ENCODE measurements at regions not wholly inside any gene's neighbourhood (a gene's known extent, or its start where the extent isn't known, plus 50 kb on each side); places are given as distances from the start of the nearest gene placed in this dataset.

DNA sequence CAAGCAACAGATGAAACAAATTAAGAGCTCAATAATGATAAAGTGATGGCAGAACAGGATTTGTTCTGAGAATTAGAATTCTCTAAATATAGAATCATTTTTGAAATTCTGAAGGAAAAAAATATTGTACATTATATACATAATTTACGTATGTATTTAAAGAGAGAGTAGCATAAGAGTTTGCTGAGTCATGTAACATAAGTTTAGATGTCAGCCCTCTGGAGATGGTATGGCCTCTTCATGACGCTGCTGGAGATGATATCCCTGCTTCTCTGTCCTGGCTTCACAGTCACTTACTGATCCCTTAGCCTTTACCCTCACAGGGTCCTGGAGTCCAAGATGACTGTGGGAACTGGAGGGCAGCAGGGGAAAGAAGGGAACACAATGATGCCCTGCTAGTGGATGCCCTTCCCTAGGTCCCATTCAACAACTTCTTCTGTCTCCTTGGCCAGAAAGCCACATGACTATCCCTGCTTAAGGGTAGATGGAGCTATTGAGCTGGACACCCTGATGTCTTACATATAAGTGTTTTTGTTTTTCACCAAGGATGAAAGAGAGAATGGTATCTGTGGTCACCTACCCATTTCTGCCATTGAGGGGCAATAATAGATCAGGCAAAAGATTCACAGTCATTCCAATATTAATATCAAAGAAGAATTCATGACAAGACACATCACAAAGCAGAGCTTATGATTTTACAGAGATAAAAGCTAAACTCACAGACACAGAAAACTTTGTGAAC, 753.1 kb downstream of the TBC1D22A start:
- Histone ChIP-seq H3K4me1 (ENCODE audit: control insufficient read depth, insufficient read depth, low read length) (no peaks in the 10 kb centered on the region), H3K4me3 (ENCODE audit: low read depth in 2 of 2, low read length in 2 of 2) (no peak overlapping the region), H3K27ac (ENCODE audit: low read length) (no peak overlapping the region), H3K9me3 (ENCODE audit: control insufficient read depth, insufficient read depth, low read depth, low read length) (no peaks in the 10 kb centered on the region), H3K27me3 (ENCODE audit: control insufficient read depth, insufficient read depth, low read length) (no peaks in the 10 kb centered on the region), H3K36me3 (ENCODE audit: control insufficient read depth, insufficient read depth, low read length) (no peaks in the 10 kb centered on the region)
- intact Hi-C loops (cut with micrococcal nuclease; ENCODE audit: unreplicated experiment): no loop called here
- no peak for ATAC-seq
- no TSS peak for BruUV-seq (replicated peaks)
- no peak for DNase-seq (ENCODE audit: low read depth, low spot score)
- in situ Hi-C loops (cut with HindIII; ENCODE audit: low pct_unique_long_range_greater_than_20kb, low sequenced_read_pairs): no loop called here
- TF ChIP-seq, protein P1, sequence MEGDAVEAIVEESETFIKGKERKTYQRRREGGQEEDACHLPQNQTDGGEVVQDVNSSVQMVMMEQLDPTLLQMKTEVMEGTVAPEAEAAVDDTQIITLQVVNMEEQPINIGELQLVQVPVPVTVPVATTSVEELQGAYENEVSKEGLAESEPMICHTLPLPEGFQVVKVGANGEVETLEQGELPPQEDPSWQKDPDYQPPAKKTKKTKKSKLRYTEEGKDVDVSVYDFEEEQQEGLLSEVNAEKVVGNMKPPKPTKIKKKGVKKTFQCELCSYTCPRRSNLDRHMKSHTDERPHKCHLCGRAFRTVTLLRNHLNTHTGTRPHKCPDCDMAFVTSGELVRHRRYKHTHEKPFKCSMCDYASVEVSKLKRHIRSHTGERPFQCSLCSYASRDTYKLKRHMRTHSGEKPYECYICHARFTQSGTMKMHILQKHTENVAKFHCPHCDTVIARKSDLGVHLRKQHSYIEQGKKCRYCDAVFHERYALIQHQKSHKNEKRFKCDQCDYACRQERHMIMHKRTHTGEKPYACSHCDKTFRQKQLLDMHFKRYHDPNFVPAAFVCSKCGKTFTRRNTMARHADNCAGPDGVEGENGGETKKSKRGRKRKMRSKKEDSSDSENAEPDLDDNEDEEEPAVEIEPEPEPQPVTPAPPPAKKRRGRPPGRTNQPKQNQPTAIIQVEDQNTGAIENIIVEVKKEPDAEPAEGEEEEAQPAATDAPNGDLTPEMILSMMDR (IDR thresholded peaks at IDR 0.05): peak; percentile 18; the same call in 1 of the 2 replicates
- no peak for TF ChIP-seq TCF7L2 (IDR thresholded peaks at IDR 0.05; ENCODE audit: low read depth, low read length)
- CTCF ChIA-PET: no interaction called here
- POLR2A ChIA-PET: no interaction called here

DNA sequence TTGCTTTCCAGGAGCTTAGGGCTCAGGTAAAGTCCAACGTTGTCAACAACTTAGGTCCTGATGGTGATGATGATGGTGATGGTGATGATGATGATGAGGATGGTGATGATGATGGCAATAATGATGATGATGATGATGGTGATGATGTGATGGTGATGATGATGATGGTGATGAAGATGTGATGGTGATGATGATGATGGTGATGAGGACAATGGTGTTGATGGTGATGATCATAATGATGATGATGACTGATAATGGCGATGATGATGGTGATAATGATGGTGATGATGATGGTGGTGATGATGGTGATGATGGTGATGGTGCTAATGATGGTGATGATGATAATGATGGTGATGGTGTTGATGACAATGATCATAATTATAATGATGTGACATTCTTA, 750.2 kb downstream of the TBC1D22A start:
- H3K9me3 ChIP-seq (ENCODE audit: control insufficient read depth, insufficient read depth, low read depth, low read length): no peaks in the 10 kb centered on the region
- ATAC-seq: no peak
- ChIA-PET POLR2A (interaction anchor here (0.6 kb wide), 1 partner anchor 50 kb away, joined by 6 read pairs; no protein-coding TSS in a partner anchor), CTCF (no interaction called here)
- intact Hi-C loops (cut with micrococcal nuclease; ENCODE audit: unreplicated experiment): no loop called here
- no peaks in the 10 kb centered on the region for H3K36me3 ChIP-seq (ENCODE audit: control insufficient read depth, insufficient read depth, low read length)
- TF ChIP-seq SIN3A (IDR thresholded peaks at IDR 0.05; ENCODE audit: borderline replicate concordance, insufficient read depth, low read depth, low read length) (no peak), TCF7L2 (IDR thresholded peaks at IDR 0.05; ENCODE audit: low read depth, low read length) (no peak), POLR2AphosphoS5 (IDR thresholded peaks at IDR 0.05; ENCODE audit: low read depth, low read length) (no peak), REST (IDR thresholded peaks at IDR 0.05; ENCODE audit: insufficient read depth in 1 of 2, low read depth in 2 of 2, low read length in 1 of 2) (no peak)
- TF ChIP-seq, protein P1 (IDR thresholded peaks at IDR 0.05): no peak
- no TSS peak for BruUV-seq (replicated peaks)
- no peak for DNase-seq (ENCODE audit: low read depth, low spot score)
- H3K27ac ChIP-seq (ENCODE audit: low read length): no peak overlapping the region
- H3K27me3 ChIP-seq (ENCODE audit: control insufficient read depth, insufficient read depth, low read length): no peaks in the 10 kb centered on the region
- H3K4me1 ChIP-seq (ENCODE audit: control insufficient read depth, insufficient read depth, low read length): no peaks in the 10 kb centered on the region
- no peak overlapping the region for H3K4me3 ChIP-seq (ENCODE audit: low read depth in 2 of 2, low read length in 2 of 2)
- in situ Hi-C loops (cut with HindIII; ENCODE audit: low pct_unique_long_range_greater_than_20kb, low sequenced_read_pairs): no loop called here

Data from Panc1 (cell line).